MM.1S (cell line): ENCODE measurements at regions not wholly inside any gene's neighbourhood (a gene's known extent, or its start where the extent isn't known, plus 50 kb on each side); places are given as distances from the start of the nearest gene placed in this dataset.

Experiments used
- CTCF ChIP-seq: fragments of 300-600 bp; sonication (generic); IDR thresholded peaks from 2 replicates; pipeline ENCODE4 v1.5.1; 2016; ENCODE audit warnings: antibody characterized with exemption, low read length, mixed read lengths
- EZH2phosphoT487 ChIP-seq: fragments of 300-600 bp; sonication (generic); IDR thresholded peaks from 2 replicates; pipeline ENCODE4 v1.6.1; 2018; ENCODE audit warnings: antibody characterized with exemption, low read length

DNA sequence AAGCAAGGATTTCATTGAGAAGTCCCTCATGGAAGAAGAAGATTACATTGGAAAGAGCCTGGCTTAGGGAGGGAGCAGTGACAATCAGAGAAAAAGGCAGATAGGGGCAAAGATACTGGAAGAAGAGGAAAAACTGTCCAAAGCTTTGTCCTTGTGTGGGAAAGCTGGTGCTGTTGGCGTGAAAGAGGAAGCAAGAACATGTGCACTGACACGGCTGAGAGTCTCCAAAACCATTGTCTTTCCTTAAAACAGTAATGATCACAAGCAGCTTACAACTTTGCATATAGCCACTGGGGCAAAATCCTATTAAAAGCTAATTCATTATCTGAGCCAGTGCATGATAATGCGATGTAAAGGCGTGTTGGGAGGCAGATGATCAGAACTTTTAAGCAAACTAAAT is 85.1 kb upstream of the ESR1 start:
- TF ChIP-seq CTCF = no peak
- TF ChIP-seq EZH2phosphoT487 = no peak
